ENCODE measurements at regions not wholly inside any gene's neighbourhood (a gene's known extent, or its start where the extent isn't known, plus 50 kb on each side); places are given as distances from the start of the nearest gene placed in this dataset.

DNA sequence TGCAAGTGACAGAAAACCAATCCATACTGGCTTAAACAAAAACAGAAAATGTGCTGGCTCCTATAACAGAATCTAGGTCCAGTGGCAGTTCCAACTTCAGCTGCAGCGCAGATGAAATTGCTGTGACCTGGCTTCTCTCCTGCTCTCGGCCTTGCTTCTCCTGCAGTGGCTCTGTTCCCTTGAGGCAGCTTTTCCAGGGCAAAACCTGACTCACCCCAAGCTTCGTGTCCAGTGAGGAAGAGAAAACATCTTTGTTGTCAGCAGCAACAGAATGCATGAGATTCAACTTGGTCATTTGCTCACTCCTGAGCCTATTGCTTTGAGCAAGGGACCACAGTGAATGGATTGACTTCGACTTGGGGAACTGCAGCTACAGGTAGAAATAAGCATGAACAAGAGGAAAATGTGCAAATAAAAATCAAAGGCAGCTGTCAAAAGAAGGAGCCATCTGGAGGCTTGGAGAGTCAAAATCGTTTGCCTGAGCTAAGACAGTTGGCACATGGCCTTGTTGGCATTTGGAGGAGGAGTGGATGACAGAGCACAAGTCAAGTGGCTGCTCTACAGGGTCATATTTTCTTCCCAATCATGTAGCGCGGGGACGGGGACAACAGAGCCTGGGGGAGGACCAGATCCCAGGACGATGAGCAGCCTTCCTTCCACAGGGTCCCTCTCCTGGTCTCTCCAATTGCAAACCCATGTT is 523.4 kb downstream of the FGF9 start:
- TF ChIP-seq EZH2phosphoT487 (IDR thresholded peaks at IDR 0.05; ENCODE audit: borderline replicate concordance, low read length) = no peak
- TF ChIP-seq EZH2 (IDR thresholded peaks at IDR 0.05; ENCODE audit: low read length, unreplicated experiment) = no peak
- no peak for TF ChIP-seq CTCF (conservative IDR thresholded peaks at IDR 0.05; ENCODE audit: low read depth, low read length)
- Histone ChIP-seq H3K79me2 (ENCODE audit: low read length) (no peaks in the 10 kb centered on the region), H3K4me1 (ENCODE audit: insufficient read depth, low read length) (no peaks in the 10 kb centered on the region), H3K9me3 (ENCODE audit: low read length) (no peaks in the 10 kb centered on the region), H3F3A (ENCODE audit: low read length, unreplicated experiment) (no peaks in the 10 kb centered on the region), H3K4me3 (ENCODE audit: low read length) (no peak overlapping the region), H2AFZ (ENCODE audit: low read length) (no peak overlapping the region), H3K27me3 (ENCODE audit: low read length) (peaks cover 13% of the 10 kb centered on the region), H3K36me3 (ENCODE audit: low read depth, low read length) (no peaks in the 10 kb centered on the region), H4K20me1 (ENCODE audit: low read length) (no peaks in the 10 kb centered on the region), H3K9me2 (replicated peaks; ENCODE audit: low read length) (no peaks in the 10 kb centered on the region), H3K27ac (ENCODE audit: low read length) (no peak overlapping the region), H3K4me2 (ENCODE audit: low read length) (no peak overlapping the region), H3K9ac (ENCODE audit: low read length) (no peak overlapping the region)
- ChIA-PET CTCF (no interaction called here), POLR2A (ENCODE audit: unreplicated experiment) (no interaction called here)
- ATAC-seq = no peak
- no peak for DNase-seq
- intact Hi-C loops (cut with micrococcal nuclease) = no loop called here
- no TSS peak for BruUV-seq (replicated peaks)

DNA sequence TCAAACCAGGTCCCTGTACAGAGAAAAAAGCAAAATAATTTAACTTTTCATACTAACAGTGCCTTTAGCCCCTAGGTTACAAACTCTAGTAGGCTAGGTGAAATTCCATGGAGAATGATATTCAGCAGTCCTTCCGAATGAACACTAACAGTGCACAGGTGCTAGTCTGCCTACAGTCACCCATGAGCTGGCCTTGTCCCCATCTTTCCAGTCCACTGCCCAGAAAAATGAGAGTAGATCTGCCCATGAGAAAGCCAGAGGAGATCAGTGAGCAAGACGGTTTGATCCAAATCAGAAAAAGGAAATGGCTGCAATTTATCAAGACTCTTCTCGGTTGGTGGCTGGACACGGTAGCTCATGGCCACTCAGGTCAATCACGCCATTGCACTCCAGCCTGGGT is 524.9 kb downstream of the FGF9 start:
- no peak overlapping the region for H3K9ac ChIP-seq (ENCODE audit: low read length)
- no peaks in the 10 kb centered on the region for H3K9me3 ChIP-seq (ENCODE audit: low read length)
- peaks cover 14% of the 10 kb centered on the region for H3K27me3 ChIP-seq (ENCODE audit: low read length)

More for the DNA sequence above, 524.9 kb downstream of the FGF9 start:
- no peaks in the 10 kb centered on the region for H3K9me2 ChIP-seq (replicated peaks; ENCODE audit: low read length)
- ChIA-PET CTCF (no interaction called here), POLR2A (ENCODE audit: unreplicated experiment) (no interaction called here)
- H2AFZ ChIP-seq (ENCODE audit: low read length) = no peak overlapping the region
- H3F3A ChIP-seq (ENCODE audit: low read length, unreplicated experiment) = no peaks in the 10 kb centered on the region
- BruUV-seq (replicated peaks) = no TSS peak
- no peaks in the 10 kb centered on the region for H3K36me3 ChIP-seq (ENCODE audit: low read depth, low read length)
- H3K4me2 ChIP-seq (ENCODE audit: low read length) = no peak overlapping the region
- no peaks in the 10 kb centered on the region for H3K4me1 ChIP-seq (ENCODE audit: insufficient read depth, low read length)
- H3K79me2 ChIP-seq (ENCODE audit: low read length) = no peaks in the 10 kb centered on the region
- intact Hi-C loops (cut with micrococcal nuclease) = no loop called here
- H3K27ac ChIP-seq (ENCODE audit: low read length) = no peak overlapping the region
- TF ChIP-seq EZH2phosphoT487 (IDR thresholded peaks at IDR 0.05; ENCODE audit: borderline replicate concordance, low read length) = no peak
- no peak for TF ChIP-seq CTCF (conservative IDR thresholded peaks at IDR 0.05; ENCODE audit: low read depth, low read length)
- TF ChIP-seq EZH2 (IDR thresholded peaks at IDR 0.05; ENCODE audit: low read length, unreplicated experiment) = no peak
- ATAC-seq = no peak
- DNase-seq = no peak
- no peaks in the 10 kb centered on the region for H4K20me1 ChIP-seq (ENCODE audit: low read length)
- H3K4me3 ChIP-seq (ENCODE audit: low read length) = no peak overlapping the region
